Liver (tissue), 8 donors: ENCODE measurements at regions not wholly inside any gene's neighbourhood (a gene's known extent, or its start where the extent isn't known, plus 50 kb on each side); places are given as distances from the start of the nearest gene placed in this dataset.

Experiments used
- DNase-seq: peaks from one replicate; pipeline ENCODE4 v3.0.0-alpha.2; 2017; ENCODE audit warnings: low spot score
- H3K27ac ChIP-seq, 2 donors: one replicate each; pipeline ENCODE4 v1.7.0; 2013; ENCODE audit warnings: inconsistent platforms in 2 of 2, low read length in 2 of 2, control low read depth in 1 of 2, low read depth in 1 of 2, mild to moderate bottlenecking in 1 of 2
- H3K27me3 ChIP-seq, 4 donors: one replicate each; pipeline versions ENCODE4 v1.6.1 to v1.7.0; 2013; ENCODE audit warnings: low read length in 3 of 4, inconsistent platforms in 1 of 4, mild to moderate bottlenecking in 1 of 4, moderate library complexity in 1 of 4; ENCODE audit not compliant: control insufficient read depth in 4 of 4, insufficient read depth in 4 of 4
- H3K36me3 ChIP-seq, 4 donors: one replicate each; pipeline versions ENCODE4 v1.6.1 to v1.7.0; 2013; ENCODE audit warnings: low read length in 3 of 4, mild to moderate bottlenecking in 3 of 4, low read depth in 1 of 4, moderate library complexity in 1 of 4; ENCODE audit not compliant: control insufficient read depth in 4 of 4, insufficient read depth in 3 of 4
- H3K4me1 ChIP-seq, 4 donors: one replicate each; pipeline versions ENCODE4 v1.6.1 to v1.7.0; 2013; ENCODE audit warnings: low read length in 3 of 4, mild to moderate bottlenecking in 3 of 4, moderate library complexity in 1 of 4; ENCODE audit not compliant: control insufficient read depth in 4 of 4, insufficient read depth in 4 of 4
- H3K4me3 ChIP-seq, 3 donors: one replicate each; pipeline versions ENCODE4 v1.6.1 to v1.7.0; 2013; ENCODE audit warnings: low read length in 3 of 3, control low read depth in 1 of 3, low read depth in 1 of 3, mild to moderate bottlenecking in 1 of 3
- H3K9ac ChIP-seq, 2 donors: one replicate each; pipeline ENCODE4 v1.7.0; 2013; ENCODE audit warnings: low read length in 2 of 2, mild to moderate bottlenecking in 2 of 2, moderate library complexity in 2 of 2, control low read depth in 1 of 2, low read depth in 1 of 2
- H3K9me3 ChIP-seq, 4 donors: one replicate each; pipeline versions ENCODE4 v1.6.1 to v1.7.0; 2013; ENCODE audit warnings: low read length in 3 of 4; ENCODE audit not compliant: control insufficient read depth in 4 of 4
- ATF3 ChIP-seq: IDR thresholded peaks from 2 replicates; pipeline ENCODE4 v1.6.1; 2016; ENCODE audit warnings: antibody characterized with exemption
- CTCF ChIP-seq: fragments of 150-350 bp; IDR thresholded peaks from 2 replicates; pipeline ENCODE4 v1.5.1; 2017; ENCODE audit warnings: improper control_type of control experiment, low read depth, low read length; ENCODE audit not compliant: missing input control
- EGR1 ChIP-seq, 2 donors: IDR thresholded peaks; 2 replicates each; pipeline ENCODE4 v1.6.1; 2016 to 2018; ENCODE audit warnings: antibody characterized with exemption in 2 of 2, low read depth in 2 of 2
- FOXA1 ChIP-seq: IDR thresholded peaks from 2 replicates; pipeline ENCODE4 v1.6.1; 2016; ENCODE audit warnings: antibody characterized with exemption
- FOXA2 ChIP-seq: IDR thresholded peaks from 2 replicates; pipeline ENCODE4 v1.6.1; 2016; ENCODE audit warnings: antibody characterized with exemption
- GABPA ChIP-seq, 2 donors: IDR thresholded peaks in 1 of 2; conservative IDR thresholded peaks in 1 of 2; 2 replicates each; pipeline ENCODE4 v1.6.1; 2016; ENCODE audit warnings: antibody characterized with exemption in 2 of 2, mild to moderate bottlenecking in 1 of 2, moderate library complexity in 1 of 2
- HNF4A ChIP-seq, 2 donors: conservative IDR thresholded peaks; 2 replicates each; pipeline ENCODE4 v1.6.1; 2016; ENCODE audit warnings: antibody characterized with exemption in 2 of 2, mild to moderate bottlenecking in 2 of 2
- HNF4G ChIP-seq: IDR thresholded peaks from 2 replicates; pipeline ENCODE4 v1.6.1; 2016; ENCODE audit warnings: antibody characterized with exemption
- JUND ChIP-seq, 2 donors: IDR thresholded peaks; 2 replicates each; pipeline ENCODE4 v1.6.1; 2016; ENCODE audit warnings: antibody characterized with exemption in 2 of 2
- MAX ChIP-seq: IDR thresholded peaks from 2 replicates; pipeline ENCODE4 v1.6.1; 2016; ENCODE audit warnings: antibody characterized with exemption
- NR2F2 ChIP-seq: IDR thresholded peaks from 2 replicates; pipeline ENCODE4 v1.6.1; 2016; ENCODE audit warnings: antibody characterized with exemption
- RAD21 ChIP-seq, 2 donors: IDR thresholded peaks; 2 replicates each; pipeline ENCODE4 v1.6.1; 2016; ENCODE audit warnings: antibody characterized with exemption in 2 of 2, mild to moderate bottlenecking in 2 of 2
- RXRA ChIP-seq, 2 donors: IDR thresholded peaks; 2 replicates each; pipeline ENCODE4 v1.6.1; 2017 to 2018; ENCODE audit warnings: antibody characterized with exemption in 2 of 2, mild to moderate bottlenecking in 1 of 2
- SP1 ChIP-seq: IDR thresholded peaks from 2 replicates; pipeline ENCODE4 v1.6.1; 2018; ENCODE audit warnings: antibody characterized with exemption, mild to moderate bottlenecking
- TAF1 ChIP-seq: conservative IDR thresholded peaks from 2 replicates; pipeline ENCODE4 v1.6.1; 2016; ENCODE audit warnings: antibody characterized with exemption, mild to moderate bottlenecking
- YY1 ChIP-seq: IDR thresholded peaks from 2 replicates; pipeline ENCODE4 v1.6.1; 2016; ENCODE audit warnings: antibody characterized with exemption, mild to moderate bottlenecking
- WGBS: extraction: QIAGEN DNeasy Blood & Tissue Kit; methylation state at CpG from one replicate; pipeline ENCODE4 v1.1.7; 2013; 5-methylcytosine and 5-hydroxymethylcytosine counted together
- TF ChIP-seq, protein P1 (sequence below): IDR thresholded peaks from 2 replicates; pipeline ENCODE4 v1.6.1; 2016; ENCODE audit warnings: antibody characterized with exemption
- TF ChIP-seq, protein P2 (sequence below): IDR thresholded peaks from 2 replicates; pipeline ENCODE4 v1.6.1; 2016; ENCODE audit warnings: antibody characterized with exemption, mild to moderate bottlenecking
- donor health status: healthy.
- donor health status: healthy.
- donor health status: healthy.
- donor health status: healthy.
- donor health status: healthy.

DNA sequence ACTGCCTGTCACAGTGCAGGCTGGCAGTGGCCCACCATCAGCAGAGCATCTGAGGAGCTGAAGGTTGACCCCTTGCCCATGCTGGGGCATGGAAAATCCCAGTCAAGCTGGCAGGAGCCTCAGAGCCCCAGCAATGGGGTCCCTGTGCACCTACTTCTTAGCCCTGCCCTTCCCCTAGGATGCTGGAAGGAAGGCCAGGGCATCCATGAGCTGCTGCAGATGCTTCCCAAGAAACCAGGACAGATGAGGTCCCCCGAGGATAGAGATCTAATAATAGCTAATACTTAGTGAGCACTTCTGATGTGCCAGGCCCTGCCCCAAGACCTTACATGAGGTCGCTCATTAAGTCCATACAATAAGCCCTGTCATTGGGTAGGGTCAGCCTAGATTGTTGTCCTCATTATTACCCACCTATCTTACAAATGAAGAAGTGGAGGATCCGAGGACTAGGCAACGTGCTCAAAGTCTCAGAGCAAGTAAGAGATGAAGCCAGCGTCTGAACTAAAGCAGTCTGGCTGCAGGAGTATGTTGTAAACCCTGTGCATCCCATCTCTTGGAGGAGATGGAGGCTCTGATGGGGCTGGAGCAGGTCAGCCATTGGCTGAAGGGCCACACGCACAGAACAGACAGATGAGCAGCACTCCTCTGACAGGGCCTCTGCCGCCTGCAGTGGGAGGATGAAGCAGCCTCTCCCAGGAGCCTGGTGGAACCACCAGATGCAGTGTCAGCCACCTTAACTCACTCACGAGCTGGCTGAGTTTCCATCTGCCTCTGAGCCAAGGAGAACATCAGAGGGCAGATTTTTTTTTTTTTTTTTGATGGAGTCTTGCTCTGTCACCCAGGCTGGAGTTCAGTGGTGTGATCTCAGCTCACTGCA lies 175.4 kb downstream of the WSCD1 start:
- WGBS, result 63% methylated on average over 8 of the region's 8 CpGs
- no peaks in the 10 kb centered on the region for H3K4me1 ChIP-seq

DNA sequence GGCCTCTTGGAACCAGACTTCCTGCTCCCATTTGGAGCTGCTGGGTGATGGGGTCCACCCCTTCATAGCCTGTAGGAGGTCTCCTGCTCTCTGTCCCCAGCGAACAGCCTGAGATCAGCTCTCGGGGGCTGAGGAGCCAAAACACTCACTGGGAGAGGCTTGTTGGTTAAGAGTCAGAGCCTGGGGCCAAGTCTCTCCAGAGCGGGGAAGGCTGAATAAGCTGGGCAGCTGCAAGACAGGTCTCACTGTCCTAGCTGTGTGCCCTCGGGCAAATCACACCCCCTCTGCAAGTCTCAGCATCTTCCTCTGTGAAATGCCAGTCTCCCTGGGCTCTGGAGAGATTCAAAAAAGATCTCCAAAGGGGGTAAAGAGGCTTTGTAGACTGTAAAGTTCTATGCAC lies 174.6 kb downstream of the WSCD1 start:
- TF ChIP-seq ATF3, result no peak
- TF ChIP-seq HNF4G, result no peak
- TF ChIP-seq FOXA1, result no peak
- TF ChIP-seq MAX, result no peak
- no peak for TF ChIP-seq YY1
- TF ChIP-seq RAD21 (IDR thresholded peaks at IDR 0.05), result no peak
- no peak for TF ChIP-seq HNF4A (conservative IDR thresholded peaks at IDR 0.05)
- no peak for TF ChIP-seq EGR1 (IDR thresholded peaks at IDR 0.05; ENCODE audit: low read depth in 2 of 2)
- no peak for TF ChIP-seq CTCF
- TF ChIP-seq RXRA (IDR thresholded peaks at IDR 0.05), result no peak

More for the DNA sequence above, 175.4 kb downstream of the WSCD1 start:
- TF ChIP-seq ATF3 (no peak), SP1 (no peak), EGR1 (IDR thresholded peaks at IDR 0.05; ENCODE audit: low read depth in 2 of 2) (no peak), GABPA (IDR thresholded peaks at IDR 0.05 in 1 of 2, conservative IDR thresholded peaks at IDR 0.05 in 1 of 2) (no peak), FOXA2 (no peak), JUND (IDR thresholded peaks at IDR 0.05) (no peak), TAF1 (no peak), NR2F2 (no peak), RAD21 (IDR thresholded peaks at IDR 0.05) (no peak), RXRA (IDR thresholded peaks at IDR 0.05) (no peak), MAX (no peak), FOXA1 (no peak)
- TF ChIP-seq, protein P1, sequence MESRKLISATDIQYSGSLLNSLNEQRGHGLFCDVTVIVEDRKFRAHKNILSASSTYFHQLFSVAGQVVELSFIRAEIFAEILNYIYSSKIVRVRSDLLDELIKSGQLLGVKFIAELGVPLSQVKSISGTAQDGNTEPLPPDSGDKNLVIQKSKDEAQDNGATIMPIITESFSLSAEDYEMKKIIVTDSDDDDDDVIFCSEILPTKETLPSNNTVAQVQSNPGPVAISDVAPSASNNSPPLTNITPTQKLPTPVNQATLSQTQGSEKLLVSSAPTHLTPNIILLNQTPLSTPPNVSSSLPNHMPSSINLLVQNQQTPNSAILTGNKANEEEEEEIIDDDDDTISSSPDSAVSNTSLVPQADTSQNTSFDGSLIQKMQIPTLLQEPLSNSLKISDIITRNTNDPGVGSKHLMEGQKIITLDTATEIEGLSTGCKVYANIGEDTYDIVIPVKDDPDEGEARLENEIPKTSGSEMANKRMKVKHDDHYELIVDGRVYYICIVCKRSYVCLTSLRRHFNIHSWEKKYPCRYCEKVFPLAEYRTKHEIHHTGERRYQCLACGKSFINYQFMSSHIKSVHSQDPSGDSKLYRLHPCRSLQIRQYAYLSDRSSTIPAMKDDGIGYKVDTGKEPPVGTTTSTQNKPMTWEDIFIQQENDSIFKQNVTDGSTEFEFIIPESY, result no peak
- TF ChIP-seq, protein P2, sequence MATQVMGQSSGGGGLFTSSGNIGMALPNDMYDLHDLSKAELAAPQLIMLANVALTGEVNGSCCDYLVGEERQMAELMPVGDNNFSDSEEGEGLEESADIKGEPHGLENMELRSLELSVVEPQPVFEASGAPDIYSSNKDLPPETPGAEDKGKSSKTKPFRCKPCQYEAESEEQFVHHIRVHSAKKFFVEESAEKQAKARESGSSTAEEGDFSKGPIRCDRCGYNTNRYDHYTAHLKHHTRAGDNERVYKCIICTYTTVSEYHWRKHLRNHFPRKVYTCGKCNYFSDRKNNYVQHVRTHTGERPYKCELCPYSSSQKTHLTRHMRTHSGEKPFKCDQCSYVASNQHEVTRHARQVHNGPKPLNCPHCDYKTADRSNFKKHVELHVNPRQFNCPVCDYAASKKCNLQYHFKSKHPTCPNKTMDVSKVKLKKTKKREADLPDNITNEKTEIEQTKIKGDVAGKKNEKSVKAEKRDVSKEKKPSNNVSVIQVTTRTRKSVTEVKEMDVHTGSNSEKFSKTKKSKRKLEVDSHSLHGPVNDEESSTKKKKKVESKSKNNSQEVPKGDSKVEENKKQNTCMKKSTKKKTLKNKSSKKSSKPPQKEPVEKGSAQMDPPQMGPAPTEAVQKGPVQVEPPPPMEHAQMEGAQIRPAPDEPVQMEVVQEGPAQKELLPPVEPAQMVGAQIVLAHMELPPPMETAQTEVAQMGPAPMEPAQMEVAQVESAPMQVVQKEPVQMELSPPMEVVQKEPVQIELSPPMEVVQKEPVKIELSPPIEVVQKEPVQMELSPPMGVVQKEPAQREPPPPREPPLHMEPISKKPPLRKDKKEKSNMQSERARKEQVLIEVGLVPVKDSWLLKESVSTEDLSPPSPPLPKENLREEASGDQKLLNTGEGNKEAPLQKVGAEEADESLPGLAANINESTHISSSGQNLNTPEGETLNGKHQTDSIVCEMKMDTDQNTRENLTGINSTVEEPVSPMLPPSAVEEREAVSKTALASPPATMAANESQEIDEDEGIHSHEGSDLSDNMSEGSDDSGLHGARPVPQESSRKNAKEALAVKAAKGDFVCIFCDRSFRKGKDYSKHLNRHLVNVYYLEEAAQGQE, result no peak
- H3K27me3 ChIP-seq, result no peaks in the 10 kb centered on the region
- no peaks in the 10 kb centered on the region for H3K9me3 ChIP-seq
- H3K27ac ChIP-seq, result no peak overlapping the region
- DNase-seq, result no peak
- H3K4me3 ChIP-seq, result no peak overlapping the region
- H3K36me3 ChIP-seq, result no peaks in the 10 kb centered on the region
- no peak overlapping the region for H3K9ac ChIP-seq

More for the DNA sequence above, 174.6 kb downstream of the WSCD1 start:
- Histone ChIP-seq H3K4me1 (no peaks in the 10 kb centered on the region), H3K9ac (no peak overlapping the region), H3K36me3 (no peaks in the 10 kb centered on the region), H3K27me3 (no peaks in the 10 kb centered on the region), H3K27ac (no peak overlapping the region), H3K4me3 (no peak overlapping the region), H3K9me3 (no peaks in the 10 kb centered on the region)
- no peak for DNase-seq
- 61% methylated on average over 4 of the region's 4 CpGs for WGBS
